Gastrocnemius medialis (tissue), 4 donors: ENCODE measurements at regions not wholly inside any gene's neighbourhood (a gene's known extent, or its start where the extent isn't known, plus 50 kb on each side); places are given as distances from the start of the nearest gene placed in this dataset.
"Not testable (repeated sequence)": the region's sequence is repeated elsewhere in the genome, so short reads cannot be mapped to it uniquely, and the experiment has no call there.

Source experiments
- CTCF ChIP-seq, 5 experiments: fragments of 450-650 bp in 3 of 5; fragments of 200-600 bp in 2 of 5; sonication (generic) in 2 of 5; IDR thresholded peaks in 4 of 5; conservative IDR thresholded peaks in 1 of 5; 1 replicate in 4 of 5; 2 replicates in 1 of 5; pipeline ENCODE4 v1.5.1; 2016 to 2019; ENCODE audit warnings: antibody characterized with exemption in 5 of 5, mild to moderate bottlenecking in 3 of 5, moderate library complexity in 3 of 5
- POLR2A ChIP-seq, 2 donors: fragments of 450-650 bp; IDR thresholded peaks; one replicate each; pipeline ENCODE4 v1.6.1; 2017; ENCODE audit warnings: antibody characterized with exemption in 2 of 2, mild to moderate bottlenecking in 2 of 2, moderate library complexity in 2 of 2

DNA sequence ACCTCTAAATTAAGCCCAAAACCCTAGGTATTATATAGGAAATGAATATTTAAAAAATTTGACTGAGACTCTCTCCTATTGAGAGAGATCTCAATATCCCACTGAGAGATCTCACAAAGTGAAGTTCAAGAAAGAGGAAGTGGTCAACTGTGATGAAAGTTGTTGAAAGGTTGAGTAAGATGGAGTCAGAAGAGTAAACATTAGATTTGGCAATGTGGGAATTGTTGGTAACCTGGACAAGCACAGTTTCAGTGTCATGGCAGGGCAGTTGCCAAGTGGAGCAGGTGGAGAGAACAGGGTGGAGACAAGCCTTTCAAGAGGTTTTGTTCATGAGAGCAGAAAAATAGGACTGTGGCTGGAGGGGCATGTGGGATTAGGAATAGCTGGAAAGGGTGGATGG is 747.9 kb downstream of the EPHA7 start:
- not testable (repeated sequence) for TF ChIP-seq CTCF (IDR thresholded peaks at IDR 0.05 in 4 of 5, conservative IDR thresholded peaks at IDR 0.05 in 1 of 5); POLR2A (IDR thresholded peaks at IDR 0.05)
